SK-N-SH (cell line): ENCODE measurements at regions not wholly inside any gene's neighbourhood (a gene's known extent, or its start where the extent isn't known, plus 50 kb on each side); places are given as distances from the start of the nearest gene placed in this dataset.

Experiments used
- EP300 ChIP-seq, 2 experiments: IDR thresholded peaks; 2 replicates each; pipeline versions ENCODE4 v1.4.0 to v1.6.1; 2012; ENCODE audit warnings: borderline replicate concordance in 1 of 2, low read depth in 1 of 2, low read length in 1 of 2
- EZH2phosphoT487 ChIP-seq: fragments of 200-600 bp; sonication (generic); IDR thresholded peaks from 2 replicates; pipeline ENCODE4 v1.6.1; 2017; ENCODE audit warnings: low read depth, mixed run types, mild to moderate bottlenecking, antibody characterized with exemption, moderate library complexity, borderline replicate concordance
- FOXJ3 ChIP-seq: sonication (generic); formaldehyde crosslinking; IDR thresholded peaks from 2 replicates; pipeline ENCODE4 v1.5.1; 2020; ENCODE audit warnings: mild to moderate bottlenecking, missing genetic modification reagents
- JUND ChIP-seq: IDR thresholded peaks from 2 replicates; pipeline ENCODE4 v1.4.0; 2012
- NRF1 ChIP-seq: IDR thresholded peaks from 2 replicates; pipeline ENCODE4 v1.6.1; 2012; ENCODE audit warnings: low read depth, mild to moderate bottlenecking, low read length
- POLR2AphosphoS5 ChIP-seq: IDR thresholded peaks from 2 replicates; pipeline ENCODE4 v1.6.1; 2012; ENCODE audit warnings: low read depth, low read length
- RCOR1 ChIP-seq: fragments of 150-350 bp; IDR thresholded peaks from 2 replicates; pipeline ENCODE4 v1.6.1; 2017; ENCODE audit warnings: antibody characterized with exemption, low read length
- YY1 ChIP-seq: IDR thresholded peaks from 2 replicates; pipeline ENCODE4 v1.4.0; 2012; ENCODE audit warnings: low read depth, mild to moderate bottlenecking
- TF ChIP-seq, protein P1 (sequence below): fragments of 200-600 bp; sonication (generic); IDR thresholded peaks from 2 replicates; pipeline ENCODE4 v1.6.1; 2017; ENCODE audit warnings: antibody characterized with exemption, mild to moderate bottlenecking, moderate library complexity
- TF ChIP-seq, protein P2 (sequence below): fragments of 150-350 bp; IDR thresholded peaks from 2 replicates; pipeline ENCODE4 v1.6.1; 2017; ENCODE audit warnings: antibody characterized with exemption, low read length, low read depth, borderline replicate concordance
- TF ChIP-seq, protein P3 (sequence below): IDR thresholded peaks from 2 replicates; pipeline ENCODE4 v1.6.1; 2012; ENCODE audit warnings: mild to moderate bottlenecking, low read depth, low read length, moderate library complexity

DNA sequence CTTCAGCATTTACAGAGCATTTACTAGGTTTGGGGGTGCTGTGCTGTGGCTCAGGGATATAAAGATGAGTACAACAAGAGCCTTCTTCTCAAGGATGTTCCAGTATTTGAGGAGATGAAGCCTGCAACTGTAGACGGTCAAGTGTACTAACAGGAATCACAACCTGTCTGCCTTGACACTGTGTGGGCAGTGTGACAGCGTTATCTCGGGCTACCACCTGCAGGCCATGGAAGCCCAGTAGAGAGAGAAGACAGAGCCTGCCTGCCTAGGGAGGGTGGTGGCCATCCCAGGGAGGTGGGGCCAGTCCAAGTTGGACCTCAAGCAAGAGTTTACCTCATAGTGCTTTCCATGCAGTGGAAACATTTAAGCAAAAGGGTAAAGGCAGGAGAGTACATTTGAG, 215.1 kb upstream of the ASIC2 start:
- TF ChIP-seq, protein P1, sequence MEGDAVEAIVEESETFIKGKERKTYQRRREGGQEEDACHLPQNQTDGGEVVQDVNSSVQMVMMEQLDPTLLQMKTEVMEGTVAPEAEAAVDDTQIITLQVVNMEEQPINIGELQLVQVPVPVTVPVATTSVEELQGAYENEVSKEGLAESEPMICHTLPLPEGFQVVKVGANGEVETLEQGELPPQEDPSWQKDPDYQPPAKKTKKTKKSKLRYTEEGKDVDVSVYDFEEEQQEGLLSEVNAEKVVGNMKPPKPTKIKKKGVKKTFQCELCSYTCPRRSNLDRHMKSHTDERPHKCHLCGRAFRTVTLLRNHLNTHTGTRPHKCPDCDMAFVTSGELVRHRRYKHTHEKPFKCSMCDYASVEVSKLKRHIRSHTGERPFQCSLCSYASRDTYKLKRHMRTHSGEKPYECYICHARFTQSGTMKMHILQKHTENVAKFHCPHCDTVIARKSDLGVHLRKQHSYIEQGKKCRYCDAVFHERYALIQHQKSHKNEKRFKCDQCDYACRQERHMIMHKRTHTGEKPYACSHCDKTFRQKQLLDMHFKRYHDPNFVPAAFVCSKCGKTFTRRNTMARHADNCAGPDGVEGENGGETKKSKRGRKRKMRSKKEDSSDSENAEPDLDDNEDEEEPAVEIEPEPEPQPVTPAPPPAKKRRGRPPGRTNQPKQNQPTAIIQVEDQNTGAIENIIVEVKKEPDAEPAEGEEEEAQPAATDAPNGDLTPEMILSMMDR, result no peak
- TF ChIP-seq, protein P2, sequence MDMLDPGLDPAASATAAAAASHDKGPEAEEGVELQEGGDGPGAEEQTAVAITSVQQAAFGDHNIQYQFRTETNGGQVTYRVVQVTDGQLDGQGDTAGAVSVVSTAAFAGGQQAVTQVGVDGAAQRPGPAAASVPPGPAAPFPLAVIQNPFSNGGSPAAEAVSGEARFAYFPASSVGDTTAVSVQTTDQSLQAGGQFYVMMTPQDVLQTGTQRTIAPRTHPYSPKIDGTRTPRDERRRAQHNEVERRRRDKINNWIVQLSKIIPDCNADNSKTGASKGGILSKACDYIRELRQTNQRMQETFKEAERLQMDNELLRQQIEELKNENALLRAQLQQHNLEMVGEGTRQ, result no peak
- TF ChIP-seq EP300 (IDR thresholded peaks at IDR 0.05; ENCODE audit: borderline replicate concordance in 1 of 2, low read depth in 1 of 2, low read length in 1 of 2) (no peak), NRF1 (no peak), RCOR1 (no peak), FOXJ3 (CRISPR knock-in tag) (no peak), POLR2AphosphoS5 (no peak), YY1 (no peak), EZH2phosphoT487 (no peak), JUND (no peak)
- TF ChIP-seq, protein P3, sequence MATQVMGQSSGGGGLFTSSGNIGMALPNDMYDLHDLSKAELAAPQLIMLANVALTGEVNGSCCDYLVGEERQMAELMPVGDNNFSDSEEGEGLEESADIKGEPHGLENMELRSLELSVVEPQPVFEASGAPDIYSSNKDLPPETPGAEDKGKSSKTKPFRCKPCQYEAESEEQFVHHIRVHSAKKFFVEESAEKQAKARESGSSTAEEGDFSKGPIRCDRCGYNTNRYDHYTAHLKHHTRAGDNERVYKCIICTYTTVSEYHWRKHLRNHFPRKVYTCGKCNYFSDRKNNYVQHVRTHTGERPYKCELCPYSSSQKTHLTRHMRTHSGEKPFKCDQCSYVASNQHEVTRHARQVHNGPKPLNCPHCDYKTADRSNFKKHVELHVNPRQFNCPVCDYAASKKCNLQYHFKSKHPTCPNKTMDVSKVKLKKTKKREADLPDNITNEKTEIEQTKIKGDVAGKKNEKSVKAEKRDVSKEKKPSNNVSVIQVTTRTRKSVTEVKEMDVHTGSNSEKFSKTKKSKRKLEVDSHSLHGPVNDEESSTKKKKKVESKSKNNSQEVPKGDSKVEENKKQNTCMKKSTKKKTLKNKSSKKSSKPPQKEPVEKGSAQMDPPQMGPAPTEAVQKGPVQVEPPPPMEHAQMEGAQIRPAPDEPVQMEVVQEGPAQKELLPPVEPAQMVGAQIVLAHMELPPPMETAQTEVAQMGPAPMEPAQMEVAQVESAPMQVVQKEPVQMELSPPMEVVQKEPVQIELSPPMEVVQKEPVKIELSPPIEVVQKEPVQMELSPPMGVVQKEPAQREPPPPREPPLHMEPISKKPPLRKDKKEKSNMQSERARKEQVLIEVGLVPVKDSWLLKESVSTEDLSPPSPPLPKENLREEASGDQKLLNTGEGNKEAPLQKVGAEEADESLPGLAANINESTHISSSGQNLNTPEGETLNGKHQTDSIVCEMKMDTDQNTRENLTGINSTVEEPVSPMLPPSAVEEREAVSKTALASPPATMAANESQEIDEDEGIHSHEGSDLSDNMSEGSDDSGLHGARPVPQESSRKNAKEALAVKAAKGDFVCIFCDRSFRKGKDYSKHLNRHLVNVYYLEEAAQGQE, result no peak
